ENCODE measurements at regions not wholly inside any gene's neighbourhood (a gene's known extent, or its start where the extent isn't known, plus 50 kb on each side); places are given as distances from the start of the nearest gene placed in this dataset.

- no peak for DNase-seq
Observed at GRCh38 chr9:129377181-129377580, 199.1 kb upstream of the IER5L start.

- DNase-seq = no peak
Observed at GRCh38 chr9:129375845-129376244, 197.8 kb upstream of the IER5L start.

DNA sequence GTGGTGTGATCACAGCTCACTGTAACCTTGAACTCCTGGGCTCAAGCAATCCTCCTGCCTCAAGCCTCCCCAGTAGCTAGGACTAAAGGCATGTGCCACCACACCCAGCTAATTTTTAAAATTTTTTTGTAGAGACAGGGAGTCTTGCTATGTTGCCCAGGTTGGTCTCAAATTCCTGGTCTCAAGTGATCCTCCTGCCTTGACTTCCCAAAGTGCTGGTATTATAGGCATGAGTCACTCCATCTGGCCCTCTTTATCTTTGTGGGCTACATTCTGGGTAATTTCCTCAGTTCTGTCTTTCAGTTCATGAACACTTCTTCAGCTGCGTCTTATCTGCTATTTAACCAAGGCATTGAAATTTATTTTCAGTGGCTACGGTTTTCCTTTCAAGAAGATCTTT is 196.6 kb upstream of the IER5L start:
- DNase-seq = no peak

DNA sequence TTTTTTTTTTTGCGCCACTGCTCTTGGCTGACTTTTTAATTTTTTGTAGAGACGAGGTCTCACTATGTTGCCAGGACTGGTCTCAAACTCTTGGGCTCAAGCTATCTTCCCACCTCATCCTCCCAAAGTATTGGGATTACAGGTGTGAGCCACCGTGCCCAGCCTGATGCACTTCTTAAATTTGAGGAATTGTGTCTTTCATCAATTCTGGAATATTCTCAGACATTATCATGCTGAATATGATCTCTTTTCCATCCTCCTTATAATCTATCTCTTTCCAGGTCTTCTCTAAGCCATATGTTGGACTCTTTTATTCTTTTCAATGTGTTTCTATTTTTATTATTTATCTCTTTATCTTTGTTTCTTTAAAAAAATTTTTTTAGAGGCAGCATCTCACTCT is 196.2 kb upstream of the IER5L start:
- no peak for DNase-seq

DNA sequence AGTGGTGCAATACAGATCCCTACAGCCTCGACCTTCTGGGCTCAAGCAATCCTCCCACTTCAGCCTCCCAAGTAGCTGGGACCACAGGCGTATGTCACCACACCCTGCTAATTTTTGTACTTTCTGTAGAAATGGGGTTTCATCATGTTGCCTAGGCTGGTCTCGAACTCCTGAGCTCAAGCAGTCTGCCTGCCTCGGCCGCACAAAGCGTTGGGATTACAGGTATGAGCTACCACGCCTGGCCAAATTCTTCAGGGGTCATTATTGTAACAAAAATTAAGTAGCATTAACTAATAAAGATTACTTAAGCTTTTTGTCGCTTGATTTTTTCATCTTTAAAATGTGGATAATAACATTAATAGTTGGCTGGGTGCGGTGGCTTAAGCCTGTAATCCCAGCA is 195.3 kb upstream of the IER5L start:
- DNase-seq = no peak

DNA sequence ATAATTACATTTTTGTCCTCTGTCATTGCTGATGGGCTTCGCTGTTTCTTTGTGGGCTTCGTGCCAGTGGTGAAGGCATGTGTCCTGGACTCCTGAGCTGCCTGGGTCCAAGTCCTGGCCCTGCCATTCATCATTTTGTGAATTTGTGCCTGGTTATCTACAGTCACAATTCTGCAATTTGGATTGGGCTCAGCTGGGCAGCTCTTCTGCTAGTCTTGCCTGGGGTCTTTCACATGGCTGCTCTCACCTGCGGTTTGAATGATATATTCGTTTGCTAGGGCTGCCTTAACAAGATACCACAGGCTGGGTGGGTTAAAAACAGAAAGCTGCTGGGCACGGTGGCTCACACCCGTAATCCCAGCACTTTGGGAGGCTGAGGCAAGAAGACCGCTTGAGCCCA is 192.7 kb upstream of the IER5L start:
- no peak for DNase-seq

DNA sequence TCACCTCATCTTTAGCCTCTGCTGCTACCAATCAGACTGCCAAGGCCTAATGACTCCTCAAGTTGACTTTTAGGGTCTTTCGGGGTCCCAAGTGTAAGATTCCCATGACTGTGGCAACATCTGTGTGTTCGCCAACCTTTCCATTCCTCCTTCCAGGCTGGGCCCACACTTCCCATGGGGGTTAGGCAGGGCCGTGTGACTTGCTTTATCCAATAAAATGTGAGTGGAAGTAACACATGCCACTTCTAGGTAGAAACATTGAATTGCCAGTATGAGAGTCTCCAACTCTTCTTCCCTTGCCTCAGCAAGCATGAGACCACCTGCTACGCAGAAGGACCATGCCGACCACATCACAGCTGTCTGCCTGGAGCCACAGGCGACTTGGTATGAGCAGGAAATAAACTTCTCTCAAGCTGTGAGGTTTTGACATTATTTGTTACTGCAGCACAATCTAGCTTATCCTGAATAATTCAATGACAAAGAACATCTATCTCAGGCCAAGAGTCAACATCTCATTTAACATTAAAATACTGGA is 190.4 kb upstream of the IER5L start:
- DNase-seq = no peak

DNA sequence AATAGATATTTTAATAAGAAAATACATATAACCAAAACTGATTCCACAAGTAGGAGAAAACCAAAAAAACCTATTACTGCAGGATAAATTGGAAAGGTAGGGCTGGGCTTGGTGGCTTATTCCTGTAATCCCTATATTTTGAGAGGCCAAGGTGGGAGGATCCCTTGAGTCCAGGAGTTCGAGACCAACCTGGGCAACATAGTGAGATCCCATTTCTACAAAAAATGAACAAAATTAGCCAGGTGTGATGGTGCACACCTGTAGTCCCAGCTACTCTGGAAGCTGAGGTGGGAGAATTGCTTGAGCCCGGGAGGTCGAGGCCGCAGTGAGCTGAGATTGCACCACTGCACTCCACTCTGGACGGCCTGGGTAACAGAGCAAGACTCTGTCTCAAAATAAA is 189.2 kb upstream of the IER5L start:
- no peak for DNase-seq

DNA sequence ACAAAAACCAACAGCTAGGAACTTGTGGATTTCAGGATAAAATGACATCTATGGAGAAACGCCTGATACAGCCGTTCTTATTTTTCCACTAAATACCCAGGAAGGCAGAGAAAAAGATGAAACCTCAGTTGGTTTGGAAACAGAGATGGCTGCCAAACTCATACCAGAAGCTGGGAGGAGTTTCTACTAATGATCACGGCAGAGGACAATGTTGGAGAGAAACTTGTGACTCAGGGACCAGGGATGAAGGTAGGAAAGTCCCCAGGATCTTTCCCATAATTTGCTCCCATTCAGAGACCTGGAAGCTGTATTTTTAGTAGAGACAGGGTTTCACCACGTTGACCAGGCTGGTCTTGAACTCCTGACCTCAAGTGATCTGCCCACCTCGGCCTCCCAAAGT is 187.1 kb upstream of the IER5L start:
- DNase-seq = no peak

- DNase-seq = no peak
Observed at GRCh38 chr9:129363216-129363873, 185.3 kb upstream of the IER5L start.

- no peak for DNase-seq
Observed at GRCh38 chr9:129362287-129363000, 184.4 kb upstream of the IER5L start.

GRCh38 chr9:129361196-129361595 is 183.1 kb upstream of the IER5L start:
- DNase-seq = no peak

DNA sequence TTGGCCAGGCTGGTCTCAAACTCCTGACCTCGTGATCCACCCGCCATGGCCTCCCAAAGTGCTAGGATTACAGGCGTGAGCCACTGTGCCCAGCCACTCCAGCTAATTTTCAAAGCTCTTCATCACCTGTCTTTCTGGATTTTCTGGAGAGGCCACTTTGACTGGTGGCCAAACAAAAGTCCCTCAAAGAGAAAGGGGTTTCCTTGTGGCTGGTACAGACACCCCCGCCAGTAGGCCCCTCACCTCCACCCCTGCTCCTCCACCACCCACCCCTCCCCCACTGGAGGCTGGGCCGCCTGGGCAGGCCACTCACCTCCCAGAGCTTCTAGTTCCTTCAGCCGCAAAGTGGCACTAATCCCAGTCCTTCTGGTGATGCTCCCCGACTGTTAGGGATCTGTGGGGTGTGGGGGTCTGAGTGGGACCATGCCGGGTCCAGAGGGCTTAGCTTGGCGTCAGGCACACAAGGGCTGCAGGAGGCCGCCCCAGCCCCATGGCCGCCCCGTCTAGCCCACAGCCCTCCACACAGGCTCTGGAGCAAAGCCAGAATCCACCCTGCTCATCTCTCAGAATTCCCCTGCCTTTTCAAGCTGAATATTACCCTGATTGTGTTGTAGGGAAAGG is 182.0 kb upstream of the IER5L start:
- DNase-seq = no peak

- no peak for DNase-seq
Observed at GRCh38 chr9:129359162-129359811, 181.2 kb upstream of the IER5L start.

GRCh38 chr9:129358621-129359154 is 180.6 kb upstream of the IER5L start:
- no peak for DNase-seq

DNA sequence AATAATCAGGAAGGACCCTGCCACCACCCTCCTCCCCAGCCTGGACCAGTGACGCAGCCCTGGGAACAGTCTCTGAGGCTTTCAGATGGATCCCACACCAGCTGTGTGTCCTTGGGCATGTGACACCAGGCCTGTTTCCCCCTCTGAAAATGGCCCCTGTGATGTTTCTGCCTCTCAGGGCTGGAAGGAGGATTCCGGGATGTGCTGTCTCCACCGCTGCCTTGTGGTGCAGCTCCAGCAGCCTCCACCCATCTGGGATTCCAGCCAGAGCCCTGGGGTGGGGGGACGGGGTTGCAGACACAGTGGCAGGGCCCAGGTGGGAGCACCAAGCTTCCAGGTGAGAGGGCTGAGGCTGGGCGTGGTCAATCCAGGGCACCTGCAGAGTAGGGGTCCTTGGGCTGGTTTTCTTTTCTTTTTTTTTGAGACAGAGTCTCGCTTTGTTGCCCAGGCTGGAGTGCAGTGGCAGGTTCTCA is 179.7 kb upstream of the IER5L start:
- DNase-seq = no peak

DNA sequence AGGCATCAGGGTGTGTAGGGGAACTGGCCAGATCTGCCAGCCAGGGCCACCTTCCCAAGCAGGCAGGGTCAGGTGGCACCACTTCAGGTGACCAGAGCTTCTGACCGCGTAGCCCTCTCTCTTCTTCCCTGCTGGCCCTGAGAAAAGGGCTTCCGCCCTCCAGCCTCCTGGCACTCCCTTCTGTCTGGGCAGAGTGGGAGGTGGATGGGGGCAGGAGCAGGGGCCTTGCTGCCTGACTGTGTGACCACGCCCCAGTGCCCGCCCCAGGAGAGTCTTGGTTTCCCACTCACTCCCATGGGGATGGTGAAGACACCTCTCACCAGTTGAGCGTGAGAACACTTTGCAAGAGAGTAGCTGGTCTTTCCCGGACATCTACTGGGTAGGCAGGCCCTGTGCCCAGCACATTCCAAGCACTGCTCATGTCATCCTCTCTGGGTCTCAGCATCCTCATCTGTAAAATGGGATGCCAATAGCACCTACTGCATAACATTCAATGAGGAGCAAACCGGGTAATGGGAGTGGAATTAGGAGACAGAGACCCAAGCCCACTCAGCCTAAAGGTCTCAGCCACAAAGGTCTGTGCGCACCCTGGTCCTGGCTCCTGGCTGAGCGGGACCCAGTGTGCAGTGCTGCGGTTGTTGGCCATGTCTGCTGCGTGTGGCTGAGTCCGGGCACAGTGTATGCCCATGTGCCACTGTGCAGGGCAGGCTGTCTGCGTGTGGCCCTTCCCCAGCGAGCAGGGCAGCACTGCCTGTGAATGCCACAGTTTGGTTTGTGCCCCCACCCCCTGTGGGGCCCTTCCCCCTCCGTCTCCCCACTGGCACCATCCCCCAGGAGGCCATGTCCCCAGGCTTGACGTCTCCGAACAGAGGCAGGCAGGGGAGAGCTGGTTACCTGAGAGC is 179.1 kb upstream of the IER5L start:
- no peak for DNase-seq

DNA sequence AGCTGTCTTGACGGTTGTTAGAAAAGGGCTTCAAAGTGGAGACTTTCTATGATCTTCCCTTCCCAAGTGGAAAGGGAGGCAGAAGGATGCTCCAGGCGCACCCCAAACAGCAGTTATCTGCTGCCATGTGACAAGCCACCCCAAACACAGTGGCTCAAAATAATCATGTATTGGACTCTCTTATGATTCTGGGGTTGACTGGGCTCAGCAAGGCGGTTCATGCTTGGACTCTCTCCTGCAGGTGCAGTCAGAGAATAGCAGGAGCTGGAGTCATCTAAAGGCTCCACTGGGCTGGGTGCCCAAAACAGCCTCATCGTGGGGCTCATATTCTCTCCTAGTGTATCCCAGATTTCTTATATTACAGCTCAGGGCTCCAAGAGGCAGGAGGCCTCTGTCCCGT is 177.6 kb upstream of the IER5L start:
- peak; percentile 40 for DNase-seq

DNA sequence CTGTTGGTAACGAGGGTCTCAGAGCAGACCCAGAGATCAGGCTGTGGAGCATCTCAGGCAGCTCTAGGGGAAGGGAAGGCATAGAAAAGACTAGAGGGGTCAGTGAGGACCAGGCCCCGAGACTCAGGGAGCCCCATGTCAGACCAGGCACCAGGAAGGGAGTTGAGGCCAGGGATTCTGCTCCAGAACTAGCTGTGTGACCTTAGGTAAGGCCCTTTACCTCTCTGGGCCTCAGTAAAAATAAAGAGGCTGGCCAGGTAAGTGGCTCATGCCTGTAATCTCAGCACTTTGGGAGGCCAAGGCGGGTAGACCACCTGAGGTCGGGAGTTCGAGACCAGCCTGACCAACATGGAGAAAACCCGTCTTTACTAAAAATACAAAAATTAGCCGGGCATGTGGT is 176.4 kb upstream of the IER5L start:
- no peak for DNase-seq

DNA sequence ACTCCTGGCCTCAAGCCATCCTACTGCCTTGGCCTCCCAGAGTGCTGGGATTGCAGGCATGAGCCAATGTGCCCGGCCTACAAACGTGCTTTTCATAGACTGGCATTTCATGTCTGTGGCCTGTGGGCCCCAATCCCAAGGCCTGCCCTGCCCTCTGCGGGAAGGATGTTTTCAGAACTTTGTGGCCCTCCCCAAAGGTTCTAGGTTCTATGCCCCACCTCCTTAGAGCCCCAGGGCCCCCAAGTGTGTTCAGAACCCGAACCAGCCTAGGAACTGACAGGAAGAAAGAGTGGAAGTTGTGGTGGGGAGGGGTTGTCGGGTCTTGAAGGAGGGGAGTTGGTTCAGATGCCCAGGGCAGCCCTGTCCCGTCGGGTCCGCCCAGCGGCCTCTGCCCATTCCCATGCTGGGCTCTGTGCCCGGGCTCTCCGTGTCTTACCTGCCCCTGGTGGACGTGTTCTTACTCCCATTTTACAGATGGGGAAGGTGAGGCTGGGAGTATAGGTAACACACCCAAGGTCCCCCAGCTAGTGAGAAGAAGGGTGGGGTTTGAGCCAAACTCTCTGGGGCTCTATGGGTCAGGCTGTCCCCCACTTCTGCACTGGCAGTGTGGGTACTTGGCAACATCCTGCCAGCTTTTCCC is 175.8 kb upstream of the IER5L start:
- no peak for DNase-seq

GRCh38 chr9:129352146-129352865 is 174.2 kb upstream of the IER5L start:
- no peak for DNase-seq

Measured in NCI-H226 (cell line).